DMS53 (cell line): ENCODE measurements at regions not wholly inside any gene's neighbourhood (a gene's known extent, or its start where the extent isn't known, plus 50 kb on each side); places are given as distances from the start of the nearest gene placed in this dataset.
"Not testable (repeated sequence)": the region's sequence is repeated elsewhere in the genome, so short reads cannot be mapped to it uniquely, and the experiment has no call there.

Experiments
- DNase-seq: peaks from one replicate; lab custom pipeline; 2025; lab: John Stamatoyannopoulos, UW

- peak; percentile 91 for DNase-seq
These were observed 59.0 kb downstream of the FASLG start for GRCh38 chr1:172717722-172718465.

- no peak for DNase-seq
These were observed 60.2 kb downstream of the FASLG start for GRCh38 chr1:172719066-172719627.

GRCh38 chr1:172719694-172720138, 60.8 kb downstream of the FASLG start:
- peak; percentile 72 for DNase-seq

GRCh38 chr1:172720339-172720738, 61.4 kb downstream of the FASLG start:
- no peak for DNase-seq

- no peak for DNase-seq
These were observed 64.3 kb downstream of the FASLG start for GRCh38 chr1:172723251-172723650.

GRCh38 chr1:172724232-172724631, 65.3 kb downstream of the FASLG start:
- DNase-seq: no peak

GRCh38 chr1:172724765-172725613, 66.1 kb downstream of the FASLG start:
- no peak for DNase-seq

- no peak for DNase-seq
These were observed 67.8 kb downstream of the FASLG start for GRCh38 chr1:172726740-172727139.

GRCh38 chr1:172727275-172727857, 68.5 kb downstream of the FASLG start:
- DNase-seq: no peak

- DNase-seq: peak; percentile 85
These were observed 69.2 kb downstream of the FASLG start for GRCh38 chr1:172727956-172728603.

GRCh38 chr1:172728705-172729104, 69.8 kb downstream of the FASLG start:
- DNase-seq: not testable (repeated sequence)

- DNase-seq: no peak
These were observed 73.5 kb downstream of the FASLG start for GRCh38 chr1:172732427-172732826.

GRCh38 chr1:172733815-172734214, 74.9 kb downstream of the FASLG start:
- DNase-seq: no peak

GRCh38 chr1:172738389-172738788, 79.5 kb downstream of the FASLG start:
- DNase-seq: no peak

- peak; percentile 65 for DNase-seq
These were observed 83.9 kb downstream of the FASLG start for GRCh38 chr1:172742599-172743500.

GRCh38 chr1:172745014-172745413, 86.1 kb downstream of the FASLG start:
- DNase-seq: peak; percentile 80

GRCh38 chr1:172746091-172746949, 87.4 kb downstream of the FASLG start:
- peak; percentile 87 for DNase-seq

- DNase-seq: no peak
These were observed 89.3 kb downstream of the FASLG start for GRCh38 chr1:172748201-172748600.

- no peak for DNase-seq
These were observed 92.8 kb downstream of the FASLG start for GRCh38 chr1:172751683-172752082.

- DNase-seq: no peak
These were observed 95.1 kb downstream of the FASLG start for GRCh38 chr1:172753964-172754363.
